Mesothelial cell of epicardium (in vitro differentiated cells): ENCODE measurements at regions not wholly inside any gene's neighbourhood (a gene's known extent, or its start where the extent isn't known, plus 50 kb on each side); places are given as distances from the start of the nearest gene placed in this dataset.

Experiments
- DNase-seq, 2 experiments: peaks; one replicate each; pipeline ENCODE4 v3.0.0; 2021; ENCODE audit warnings: low spot score in 2 of 2; ENCODE audit not compliant: unreplicated experiment in 2 of 2
- H3K27ac Mint-ChIP-seq: 2 replicates; pipeline ENCODE4 v1.8.0; 2021; ENCODE audit warnings: mixed read lengths
- H3K27me3 Mint-ChIP-seq: 2 replicates; pipeline ENCODE4 v1.8.0; 2021; ENCODE audit warnings: low read depth, mixed read lengths
- H3K36me3 Mint-ChIP-seq: 2 replicates; pipeline ENCODE4 v1.8.0; 2021; ENCODE audit warnings: mixed read lengths
- H3K4me1 Mint-ChIP-seq: 2 replicates; pipeline ENCODE4 v1.8.0; 2021; ENCODE audit warnings: mixed read lengths
- H3K4me3 Mint-ChIP-seq: 2 replicates; pipeline ENCODE4 v1.8.0; 2021; ENCODE audit warnings: mild to moderate bottlenecking, moderate library complexity, mixed read lengths
- H3K9me3 Mint-ChIP-seq: 2 replicates; pipeline ENCODE4 v1.8.0; 2021; ENCODE audit warnings: mixed read lengths
- TF ChIP-seq, protein P1 (sequence below): fragments of 200-600 bp; sonication (generic); IDR thresholded peaks from one replicate; pipeline ENCODE4 v1.5.0; 2021; ENCODE audit warnings: antibody characterized with exemption; ENCODE audit not compliant: unreplicated experiment

DNA sequence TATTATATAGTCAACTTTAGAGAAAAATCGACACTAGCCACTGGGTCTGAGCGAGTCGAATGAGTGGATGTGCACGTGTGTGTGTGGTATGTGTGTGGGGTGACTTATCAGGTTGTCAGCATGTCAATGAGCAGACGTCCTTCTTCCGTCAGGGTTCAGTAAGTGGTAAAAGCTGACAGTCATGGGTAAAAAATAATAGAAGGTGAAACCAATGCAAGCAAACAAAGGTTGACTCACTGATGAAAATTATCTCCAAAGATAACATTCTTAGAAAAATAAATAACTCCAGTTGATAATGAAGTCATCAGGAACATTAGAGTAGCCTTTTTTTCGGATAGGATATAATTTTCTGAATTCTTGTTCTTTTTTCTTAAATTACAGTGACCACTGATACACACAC, 243.8 kb upstream of the FOXQ1 start:
- no peak for DNase-seq
- TF ChIP-seq, protein P1, sequence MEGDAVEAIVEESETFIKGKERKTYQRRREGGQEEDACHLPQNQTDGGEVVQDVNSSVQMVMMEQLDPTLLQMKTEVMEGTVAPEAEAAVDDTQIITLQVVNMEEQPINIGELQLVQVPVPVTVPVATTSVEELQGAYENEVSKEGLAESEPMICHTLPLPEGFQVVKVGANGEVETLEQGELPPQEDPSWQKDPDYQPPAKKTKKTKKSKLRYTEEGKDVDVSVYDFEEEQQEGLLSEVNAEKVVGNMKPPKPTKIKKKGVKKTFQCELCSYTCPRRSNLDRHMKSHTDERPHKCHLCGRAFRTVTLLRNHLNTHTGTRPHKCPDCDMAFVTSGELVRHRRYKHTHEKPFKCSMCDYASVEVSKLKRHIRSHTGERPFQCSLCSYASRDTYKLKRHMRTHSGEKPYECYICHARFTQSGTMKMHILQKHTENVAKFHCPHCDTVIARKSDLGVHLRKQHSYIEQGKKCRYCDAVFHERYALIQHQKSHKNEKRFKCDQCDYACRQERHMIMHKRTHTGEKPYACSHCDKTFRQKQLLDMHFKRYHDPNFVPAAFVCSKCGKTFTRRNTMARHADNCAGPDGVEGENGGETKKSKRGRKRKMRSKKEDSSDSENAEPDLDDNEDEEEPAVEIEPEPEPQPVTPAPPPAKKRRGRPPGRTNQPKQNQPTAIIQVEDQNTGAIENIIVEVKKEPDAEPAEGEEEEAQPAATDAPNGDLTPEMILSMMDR, result no peak
- H3K27me3 Mint-ChIP-seq, result peaks cover 3% of the 10 kb centered on the region
- no peaks in the 10 kb centered on the region for H3K9me3 Mint-ChIP-seq
- H3K27ac Mint-ChIP-seq, result no peak overlapping the region
- no peaks in the 10 kb centered on the region for H3K36me3 Mint-ChIP-seq
- peaks cover 19% of the 10 kb centered on the region for H3K4me1 Mint-ChIP-seq
- no peak overlapping the region for H3K4me3 Mint-ChIP-seq

DNA sequence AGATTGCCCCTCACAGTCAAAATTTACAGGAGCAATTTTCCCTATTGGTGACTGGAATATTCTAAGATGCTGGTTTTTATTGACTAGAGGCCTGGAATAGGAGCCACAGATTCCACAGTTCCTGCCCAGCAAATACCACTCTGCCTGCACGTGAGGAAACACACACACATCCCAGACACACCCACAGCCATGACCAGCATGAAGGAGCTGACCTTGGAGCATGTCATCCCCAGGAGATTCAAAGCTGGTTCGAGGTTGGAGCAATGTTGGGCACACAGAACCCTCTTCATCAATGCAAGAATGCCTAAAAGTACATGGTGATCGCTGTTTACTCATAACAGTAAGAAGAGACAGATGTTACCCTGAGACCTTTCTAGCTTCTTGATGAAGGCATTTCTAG, 244.6 kb upstream of the FOXQ1 start:
- TF ChIP-seq, protein P1, result no peak
- Mint-ChIP-seq H3K4me1 (peaks cover 19% of the 10 kb centered on the region), H3K27ac (no peak overlapping the region), H3K9me3 (no peaks in the 10 kb centered on the region), H3K4me3 (no peak overlapping the region), H3K36me3 (no peaks in the 10 kb centered on the region), H3K27me3 (peaks cover 6% of the 10 kb centered on the region)
- no peak for DNase-seq

GRCh38 chr6:1066449-1067090, 245.3 kb upstream of the FOXQ1 start:
- DNase-seq, result no peak
- Mint-ChIP-seq H3K9me3 (no peaks in the 10 kb centered on the region), H3K4me3 (no peak overlapping the region), H3K27ac (no peak overlapping the region), H3K36me3 (no peaks in the 10 kb centered on the region), H3K27me3 (peaks cover 8% of the 10 kb centered on the region), H3K4me1 (peaks cover 19% of the 10 kb centered on the region)
- TF ChIP-seq, protein P1, result no peak

- Mint-ChIP-seq H3K36me3 (no peaks in the 10 kb centered on the region), H3K9me3 (no peaks in the 10 kb centered on the region), H3K27ac (no peak overlapping the region), H3K4me3 (no peak overlapping the region), H3K4me1 (peaks cover 19% of the 10 kb centered on the region), H3K27me3 (peaks cover 8% of the 10 kb centered on the region)
- TF ChIP-seq, protein P1, result no peak
- no peak for DNase-seq
Measured at GRCh38 chr6:1065986-1066385, 245.9 kb upstream of the FOXQ1 start.

- Mint-ChIP-seq H3K4me1 (peaks cover 7% of the 10 kb centered on the region), H3K36me3 (no peaks in the 10 kb centered on the region), H3K4me3 (no peak overlapping the region), H3K27me3 (peaks cover 10% of the 10 kb centered on the region), H3K9me3 (no peaks in the 10 kb centered on the region), H3K27ac (no peak overlapping the region)
- no peak for DNase-seq
- TF ChIP-seq, protein P1, result no peak
Measured at GRCh38 chr6:1063671-1064355, 248.1 kb upstream of the FOXQ1 start.
